ENCODE measurements at regions not wholly inside any gene's neighbourhood (a gene's known extent, or its start where the extent isn't known, plus 50 kb on each side); places are given as distances from the start of the nearest gene placed in this dataset.

DNA sequence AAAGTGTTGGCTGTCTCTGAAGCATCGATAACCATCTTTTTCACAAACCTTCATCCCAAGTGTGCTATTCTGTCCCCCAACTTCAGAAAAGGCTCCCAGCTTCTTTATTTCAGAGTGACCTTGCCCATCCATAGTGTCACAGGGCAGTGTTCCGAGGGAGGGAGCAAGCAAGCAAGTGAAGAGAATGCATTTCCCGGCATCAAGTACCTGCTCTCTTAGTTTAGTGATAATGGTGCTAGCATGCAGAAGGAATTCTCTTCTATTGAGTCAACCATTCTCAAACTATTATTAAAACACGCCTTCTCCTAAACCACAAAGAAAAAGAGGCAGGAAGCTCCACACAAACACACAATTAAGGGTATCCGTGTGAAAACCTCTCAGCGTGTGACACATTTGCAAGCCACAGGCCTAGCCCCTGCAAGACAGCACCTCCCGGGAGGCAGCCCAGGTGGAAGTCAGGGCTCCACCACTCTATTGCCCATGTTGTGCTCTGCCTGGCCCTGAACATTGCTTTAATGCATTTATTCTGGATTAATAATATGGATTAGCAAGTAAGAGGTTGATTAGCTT is 504.9 kb downstream of the GALR1 start:
- TF ChIP-seq, protein P1, sequence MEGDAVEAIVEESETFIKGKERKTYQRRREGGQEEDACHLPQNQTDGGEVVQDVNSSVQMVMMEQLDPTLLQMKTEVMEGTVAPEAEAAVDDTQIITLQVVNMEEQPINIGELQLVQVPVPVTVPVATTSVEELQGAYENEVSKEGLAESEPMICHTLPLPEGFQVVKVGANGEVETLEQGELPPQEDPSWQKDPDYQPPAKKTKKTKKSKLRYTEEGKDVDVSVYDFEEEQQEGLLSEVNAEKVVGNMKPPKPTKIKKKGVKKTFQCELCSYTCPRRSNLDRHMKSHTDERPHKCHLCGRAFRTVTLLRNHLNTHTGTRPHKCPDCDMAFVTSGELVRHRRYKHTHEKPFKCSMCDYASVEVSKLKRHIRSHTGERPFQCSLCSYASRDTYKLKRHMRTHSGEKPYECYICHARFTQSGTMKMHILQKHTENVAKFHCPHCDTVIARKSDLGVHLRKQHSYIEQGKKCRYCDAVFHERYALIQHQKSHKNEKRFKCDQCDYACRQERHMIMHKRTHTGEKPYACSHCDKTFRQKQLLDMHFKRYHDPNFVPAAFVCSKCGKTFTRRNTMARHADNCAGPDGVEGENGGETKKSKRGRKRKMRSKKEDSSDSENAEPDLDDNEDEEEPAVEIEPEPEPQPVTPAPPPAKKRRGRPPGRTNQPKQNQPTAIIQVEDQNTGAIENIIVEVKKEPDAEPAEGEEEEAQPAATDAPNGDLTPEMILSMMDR (IDR thresholded peaks at IDR 0.05; ENCODE audit: low read depth, low read length, poor library complexity, severe bottlenecking), result no peak
- no peak for TF ChIP-seq EZH2phosphoT487 (IDR thresholded peaks at IDR 0.05; ENCODE audit: borderline replicate concordance, low read length)
